Stomach (tissue), 4 donors: ENCODE measurements at regions not wholly inside any gene's neighbourhood (a gene's known extent, or its start where the extent isn't known, plus 50 kb on each side); places are given as distances from the start of the nearest gene placed in this dataset.

ENCODE experiments used
- CTCF ChIP-seq, 7 experiments: fragments of 450-650 bp in 4 of 7; fragments of 200-600 bp in 3 of 7; sonication (generic) in 3 of 7; IDR thresholded peaks; one replicate each; pipeline ENCODE4 v1.5.1; 2016 to 2019; ENCODE audit warnings: antibody characterized with exemption in 7 of 7, control low read depth in 2 of 7, mild to moderate bottlenecking in 1 of 7
- POLR2A ChIP-seq, 4 donors: fragments of 450-650 bp; IDR thresholded peaks; one replicate each; pipeline ENCODE4 v1.6.1; 2016; ENCODE audit warnings: antibody characterized with exemption in 4 of 4, control low read depth in 2 of 4, mild to moderate bottlenecking in 1 of 4, moderate library complexity in 1 of 4
- POLR2AphosphoS5 ChIP-seq, 3 donors: sonication (generic); formaldehyde crosslinking; IDR thresholded peaks; one replicate each; pipeline ENCODE4 v1.6.1; 2016; ENCODE audit warnings: antibody characterized with exemption in 3 of 3

GRCh38 chr1:221011145-221011544 is 131.9 kb downstream of the HLX start:
- TF ChIP-seq CTCF (IDR thresholded peaks at IDR 0.05), result no peak
- no peak for TF ChIP-seq POLR2AphosphoS5 (IDR thresholded peaks at IDR 0.05)
- TF ChIP-seq POLR2A (IDR thresholded peaks at IDR 0.05), result no peak
